ENCODE measurements at regions not wholly inside any gene's neighbourhood (a gene's known extent, or its start where the extent isn't known, plus 50 kb on each side); places are given as distances from the start of the nearest gene placed in this dataset.

- TF ChIP-seq CTCF (IDR thresholded peaks at IDR 0.05) = no peak
- no peak for TF ChIP-seq POLR2A (IDR thresholded peaks at IDR 0.05)
- TF ChIP-seq POLR2AphosphoS5 (IDR thresholded peaks at IDR 0.05) = no peak
- no peak for TF ChIP-seq EP300 (IDR thresholded peaks at IDR 0.05)
Observed at GRCh38 chr11:96696731-96697130, 306.9 kb downstream of the JRKL start.

Measured in sigmoid colon (tissue), 4 donors.